Kidney (tissue), 13 donors: ENCODE measurements at regions not wholly inside any gene's neighbourhood (a gene's known extent, or its start where the extent isn't known, plus 50 kb on each side); places are given as distances from the start of the nearest gene placed in this dataset.

Experiments used
- DNase-seq, 5 donors: peaks; one replicate each; pipeline ENCODE4 v3.0.0-alpha.2; 2013 to 2020
- FAIRE-seq: peaks from 2 replicates; lab custom pipeline; 2012; peaks lifted over from hg19 to GRCh38; lab: Jason Lieb, UNC
- H3K27ac ChIP-seq, 2 donors: one replicate each; pipeline ENCODE4 v1.7.0; 2013; ENCODE audit warnings: low read depth in 2 of 2, low read length in 2 of 2, inconsistent platforms in 1 of 2
- H3K27me3 ChIP-seq: one replicate; pipeline ENCODE4 v1.7.1; 2013; ENCODE audit warnings: low read length, inconsistent platforms; ENCODE audit not compliant: control insufficient read depth, insufficient read depth
- H3K36me3 ChIP-seq, 3 donors: one replicate each; pipeline versions ENCODE4 v1.7.0 to v1.7.1; 2013; ENCODE audit warnings: low read length in 3 of 3, control low read depth in 1 of 3, inconsistent platforms in 1 of 3; ENCODE audit not compliant: insufficient read depth in 3 of 3, control insufficient read depth in 2 of 3
- H3K4me1 ChIP-seq, 3 donors: one replicate each; pipeline versions ENCODE4 v1.7.0 to v1.7.1; 2013; ENCODE audit warnings: low read length in 3 of 3, inconsistent platforms in 1 of 3, low read depth in 1 of 3; ENCODE audit not compliant: control insufficient read depth in 2 of 3, insufficient read depth in 2 of 3
- H3K4me3 ChIP-seq, 3 donors: one replicate each; pipeline versions ENCODE4 v1.7.0 to v1.8.1; 2013; ENCODE audit warnings: low read length in 3 of 3, control low read depth in 1 of 3, inconsistent platforms in 1 of 3
- H3K9ac ChIP-seq, 3 donors: one replicate each; pipeline versions ENCODE4 v1.7.0 to v1.7.1; 2013; ENCODE audit warnings: low read length in 3 of 3, control low read depth in 1 of 3, inconsistent platforms in 1 of 3
- H3K9me3 ChIP-seq, 3 donors: one replicate each; pipeline versions ENCODE4 v1.7.0 to v1.7.1; 2013; ENCODE audit warnings: low read length in 3 of 3, control low read depth in 1 of 3, inconsistent platforms in 1 of 3; ENCODE audit not compliant: control insufficient read depth in 2 of 3, insufficient read depth in 1 of 3
- CTCF ChIP-seq: IDR thresholded peaks from 3 replicates; pipeline ENCODE4 v1.5.1; 2012; ENCODE audit warnings: mild to moderate bottlenecking, moderate library complexity, borderline replicate concordance; ENCODE audit not compliant: insufficient read depth; ENCODE audit errors: extremely low read depth
- intact Hi-C: fragments of 100-400 bp; cut with DNase I; formaldehyde crosslinking; loops from one replicate; pipeline ENCODE4 v1.11.1; 2022
- donor health status: control.
- donor health status: control.
- donor health status: control.
- donor health status: control.
- donor health status: control.
- donor health status: DM: yes; HTN: yes; CAD: no.
- donor health status: Normal renal cell carcinoma (clear cell type).

- Histone ChIP-seq H3K4me3 (no peak overlapping the region), H3K27ac (no peak overlapping the region), H3K27me3 (no peaks in the 10 kb centered on the region), H3K9ac (no peak overlapping the region), H3K36me3 (no peaks in the 10 kb centered on the region), H3K4me1 (no peaks in the 10 kb centered on the region), H3K9me3 (no peaks in the 10 kb centered on the region)
- DNase-seq (no peak), FAIRE-seq (no peak)
- intact Hi-C loops, result no loop called here
- TF ChIP-seq CTCF, result no peak
These were observed 302.5 kb downstream of the BMPER start for GRCh38 chr7:34207810-34208209.

- DNase-seq (no peak), FAIRE-seq (no peak)
- TF ChIP-seq CTCF, result no peak
- intact Hi-C loops, result no loop called here
- Histone ChIP-seq H3K36me3 (no peaks in the 10 kb centered on the region), H3K9me3 (no peaks in the 10 kb centered on the region), H3K27ac (no peak overlapping the region), H3K27me3 (no peaks in the 10 kb centered on the region), H3K4me3 (no peak overlapping the region), H3K4me1 (no peaks in the 10 kb centered on the region), H3K9ac (no peak overlapping the region)
These were observed 303.7 kb downstream of the BMPER start for GRCh38 chr7:34208878-34209621.

- no peaks in the 10 kb centered on the region for H3K36me3 ChIP-seq
- DNase-seq (peak in 4 of 5 donors; percentile 30 to 55 (median 44)), FAIRE-seq (no peak)
- no peak overlapping the region for H3K27ac ChIP-seq
- H3K9me3 ChIP-seq, result no peaks in the 10 kb centered on the region
- no peaks in the 10 kb centered on the region for H3K4me1 ChIP-seq
- H3K9ac ChIP-seq, result no peak overlapping the region
- no peaks in the 10 kb centered on the region for H3K27me3 ChIP-seq
- intact Hi-C loops, result no loop called here
- H3K4me3 ChIP-seq, result no peak overlapping the region
- no peak for TF ChIP-seq CTCF
These were observed 305.7 kb downstream of the BMPER start for GRCh38 chr7:34211018-34211417.
